GM04504 (cell line): ENCODE measurements at regions not wholly inside any gene's neighbourhood (a gene's known extent, or its start where the extent isn't known, plus 50 kb on each side); places are given as distances from the start of the nearest gene placed in this dataset.
"Not testable (repeated sequence)": the region's sequence is repeated elsewhere in the genome, so short reads cannot be mapped to it uniquely, and the experiment has no call there.

Experiments
- DNase-seq: peaks from one replicate; pipeline ENCODE4 v3.0.0-alpha.2; 2012; ENCODE audit warnings: low read depth

DNA sequence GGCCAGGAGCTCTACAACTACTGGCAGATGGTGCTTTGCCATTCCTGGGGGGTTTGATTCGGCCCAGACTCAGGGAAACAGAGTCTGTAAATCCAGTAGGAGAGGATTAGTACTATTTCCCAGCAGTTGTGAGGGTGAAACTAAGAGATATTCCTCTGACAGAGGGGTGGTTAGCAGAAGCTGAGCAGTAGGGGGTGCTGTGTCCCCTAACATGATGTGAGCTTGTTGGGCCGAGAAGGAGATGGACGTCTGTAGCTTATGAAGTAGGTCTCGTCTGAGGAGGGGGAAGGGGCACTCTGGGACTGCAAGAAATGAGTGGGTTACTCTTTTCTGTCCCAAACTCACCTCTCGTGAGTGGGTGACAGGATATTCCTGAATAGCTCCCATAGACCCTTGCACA is 179.2 kb upstream of the MBL2 start:
- no peak for DNase-seq

DNA sequence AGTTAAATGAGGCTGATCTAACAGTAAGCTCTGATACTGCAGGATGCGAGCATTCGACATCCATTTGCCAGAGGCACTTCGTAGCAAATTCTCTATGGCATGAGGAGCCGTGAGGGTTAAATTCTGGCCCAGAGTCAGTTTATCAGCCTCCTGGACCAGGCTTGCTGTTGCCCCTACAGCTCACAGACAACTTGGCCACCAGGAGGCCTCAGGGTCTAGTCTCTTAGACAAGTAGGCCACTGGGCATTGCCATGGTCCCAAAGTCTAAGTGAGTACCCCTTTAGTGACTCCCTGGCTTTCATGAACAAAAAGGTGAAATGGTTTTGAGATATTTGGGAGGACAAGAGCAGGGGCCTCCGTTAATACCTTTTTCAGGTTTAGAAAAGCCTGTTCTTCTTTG is 178.0 kb upstream of the MBL2 start:
- DNase-seq: no peak

DNA sequence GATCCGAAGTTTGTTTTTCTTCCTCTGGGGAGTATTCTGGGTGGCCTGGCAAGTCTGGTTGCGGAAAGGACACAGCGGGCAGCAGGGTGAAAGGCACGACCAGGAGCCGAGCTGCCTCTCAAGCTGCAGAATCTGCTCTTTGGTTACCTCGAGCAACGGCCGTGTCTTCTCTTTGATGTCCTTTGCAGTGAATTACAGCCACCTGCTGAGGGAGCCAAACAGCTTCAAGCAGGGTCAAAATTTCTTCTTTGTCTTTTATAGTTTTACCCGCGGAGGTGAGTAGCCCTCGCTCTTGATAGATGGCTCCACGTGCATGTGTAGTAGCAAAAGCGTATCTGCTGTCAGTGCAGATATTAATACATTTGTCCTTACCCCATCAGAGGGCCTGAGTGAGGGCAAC is 177.3 kb upstream of the MBL2 start:
- DNase-seq: no peak

DNA sequence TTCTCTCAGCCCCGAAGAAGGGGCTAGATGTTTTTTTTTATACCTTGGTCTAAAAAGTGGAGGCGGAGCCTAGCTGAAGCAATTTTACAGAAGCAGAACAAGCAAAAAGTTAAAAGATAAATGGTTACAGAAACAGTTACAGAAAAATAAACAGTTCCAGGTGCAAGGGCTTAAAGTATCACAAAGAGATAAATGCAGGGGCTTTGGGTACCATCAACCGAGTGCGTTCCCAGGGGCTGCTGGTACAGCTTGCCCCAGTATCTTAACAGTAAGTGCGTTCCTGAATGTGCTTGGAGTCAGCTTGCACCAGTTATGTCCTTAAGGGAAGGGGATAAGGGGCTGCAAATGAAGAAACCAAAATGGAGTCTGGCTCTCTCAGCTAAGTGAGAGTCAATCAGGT is 173.9 kb upstream of the MBL2 start:
- no peak for DNase-seq

DNA sequence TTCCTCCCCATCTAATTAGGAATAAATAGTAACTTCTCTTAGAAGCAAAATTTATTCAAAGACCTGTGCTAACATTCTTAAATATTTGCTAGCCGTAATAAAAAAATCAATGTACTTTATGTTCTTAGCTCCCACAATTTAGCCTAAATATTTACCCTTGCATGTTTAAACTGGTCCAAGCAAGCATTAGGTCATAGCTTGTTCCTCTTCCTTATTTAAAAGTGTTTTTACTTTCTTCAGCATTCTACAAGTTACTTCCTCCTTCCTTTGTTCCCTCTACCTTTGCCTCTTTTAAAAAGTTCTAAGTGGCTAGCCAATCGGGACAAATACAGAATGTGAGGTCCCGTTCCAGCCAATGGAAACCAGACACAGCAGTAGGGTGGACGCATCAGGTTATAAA is 172.9 kb upstream of the MBL2 start:
- not testable (repeated sequence) for DNase-seq

DNA sequence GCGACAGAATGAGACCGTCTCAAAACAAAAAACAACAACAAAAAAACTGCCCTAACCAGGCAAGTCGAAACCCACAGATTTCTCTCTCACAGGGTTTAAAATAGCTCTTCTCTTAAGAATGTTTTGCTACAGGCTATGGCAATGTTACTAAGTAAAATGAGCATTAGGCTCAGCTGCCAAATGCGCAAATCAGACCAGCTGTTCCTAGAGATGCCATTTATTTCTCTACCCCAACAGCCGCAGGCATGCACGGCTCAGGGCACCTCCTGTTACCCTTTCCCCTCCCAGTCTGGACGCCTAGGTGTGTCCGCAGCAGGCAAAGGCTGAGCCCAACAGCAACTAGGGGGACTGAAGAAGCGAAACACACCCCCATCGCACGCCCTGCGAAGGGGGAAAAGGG is 168.3 kb upstream of the MBL2 start:
- no peak for DNase-seq

DNA sequence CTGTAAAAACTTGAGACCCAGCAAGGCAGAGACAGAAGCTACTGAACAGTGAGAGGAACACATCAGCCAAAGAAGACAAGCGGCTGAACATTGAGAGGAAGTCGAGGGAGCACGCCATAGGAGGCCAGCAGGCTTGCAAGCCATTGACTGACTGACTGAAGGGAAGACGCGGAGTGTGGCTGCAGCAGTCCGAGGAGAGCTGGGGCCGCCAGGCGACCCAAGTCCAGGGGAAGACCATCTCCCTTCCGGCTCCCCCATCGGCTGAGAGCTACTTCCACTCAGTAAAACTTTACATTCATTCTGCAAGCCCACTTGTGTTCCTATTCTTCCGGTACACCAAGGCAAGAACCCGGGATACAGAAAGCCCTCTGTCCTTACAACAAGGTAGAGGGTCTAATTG is 167.3 kb upstream of the MBL2 start:
- no peak for DNase-seq

DNA sequence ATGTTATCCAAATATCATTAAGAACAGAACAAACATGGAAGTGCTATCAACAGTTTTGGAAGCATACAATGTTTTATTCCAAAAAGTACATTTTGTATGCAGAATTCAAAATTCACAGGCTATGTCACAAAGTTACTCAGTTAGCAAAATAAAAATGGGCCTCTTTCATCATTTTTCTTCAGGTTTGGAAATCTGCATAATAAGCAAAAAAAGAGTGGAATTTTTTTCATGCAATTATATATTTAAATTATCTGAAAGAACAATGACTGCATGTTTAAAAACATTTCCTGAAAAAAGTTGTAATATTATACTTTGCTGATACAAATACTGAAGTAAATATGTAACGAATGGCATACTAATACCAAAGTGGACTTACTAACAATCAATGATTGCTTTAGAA is 161.2 kb upstream of the MBL2 start:
- DNase-seq: no peak

DNA sequence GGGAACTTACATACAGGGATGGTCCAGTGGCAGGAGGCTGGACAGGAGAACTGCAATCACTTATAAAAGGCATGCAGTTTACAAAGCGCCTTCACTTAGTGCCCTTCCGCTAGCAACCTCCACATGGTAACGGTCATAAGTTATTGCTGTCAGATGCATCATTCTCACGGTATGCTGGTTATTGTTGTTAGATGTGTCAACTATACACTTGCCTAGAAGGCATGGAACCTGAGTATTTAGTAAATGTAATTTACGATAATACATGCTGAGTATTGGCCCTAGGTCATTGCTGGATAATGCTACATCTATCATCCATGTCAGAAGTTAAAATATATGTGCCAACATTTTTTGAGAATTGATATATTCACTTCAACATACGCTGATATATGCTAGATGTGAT is 155.1 kb upstream of the MBL2 start:
- no peak for DNase-seq

DNA sequence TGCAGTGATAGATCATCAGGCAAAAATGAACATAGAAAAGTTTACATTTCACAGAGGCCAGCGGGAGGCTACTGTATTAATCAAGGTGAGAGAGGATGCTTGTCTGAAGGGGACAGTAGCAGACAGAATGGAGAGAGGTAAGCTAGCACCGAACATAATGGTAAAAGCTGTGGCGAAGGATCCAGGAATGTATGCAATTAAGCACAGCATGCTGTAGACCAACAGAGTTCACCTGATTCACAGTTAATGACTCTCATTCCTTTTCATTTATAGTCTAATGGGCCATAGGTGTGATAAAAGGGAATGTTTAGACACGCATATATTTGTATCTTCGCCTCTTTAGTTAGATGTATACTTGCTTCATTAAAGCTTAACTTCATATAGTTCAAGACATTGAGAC is 150.9 kb upstream of the MBL2 start:
- no peak for DNase-seq

DNA sequence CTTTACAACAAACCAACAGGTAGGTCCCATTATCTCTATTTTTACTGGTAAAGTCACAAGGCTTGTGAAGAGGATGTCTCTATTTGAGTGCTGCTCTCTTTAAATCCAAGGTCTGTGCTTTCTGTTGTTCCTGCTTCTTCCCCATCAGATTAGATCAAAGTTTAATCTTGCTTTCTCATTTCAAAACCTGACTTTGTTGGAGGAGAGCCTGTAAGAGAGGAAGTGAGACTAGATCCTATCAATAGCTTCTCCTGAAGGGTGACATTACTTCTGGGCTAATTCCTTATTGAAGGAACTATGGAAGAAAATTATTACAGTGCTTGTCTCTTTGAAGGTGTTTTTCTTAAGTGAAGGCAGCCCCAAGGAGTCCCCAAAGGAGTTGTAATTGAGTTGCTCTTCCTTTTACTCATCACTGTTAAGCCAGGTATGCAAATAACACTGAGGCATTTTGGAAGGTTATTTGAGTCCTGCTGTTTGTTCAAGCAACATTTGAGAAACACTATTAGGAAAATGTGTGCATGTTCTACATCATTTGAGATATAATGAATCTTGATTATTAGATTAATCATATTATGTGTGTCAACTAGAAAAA is 146.2 kb upstream of the MBL2 start:
- DNase-seq: no peak

DNA sequence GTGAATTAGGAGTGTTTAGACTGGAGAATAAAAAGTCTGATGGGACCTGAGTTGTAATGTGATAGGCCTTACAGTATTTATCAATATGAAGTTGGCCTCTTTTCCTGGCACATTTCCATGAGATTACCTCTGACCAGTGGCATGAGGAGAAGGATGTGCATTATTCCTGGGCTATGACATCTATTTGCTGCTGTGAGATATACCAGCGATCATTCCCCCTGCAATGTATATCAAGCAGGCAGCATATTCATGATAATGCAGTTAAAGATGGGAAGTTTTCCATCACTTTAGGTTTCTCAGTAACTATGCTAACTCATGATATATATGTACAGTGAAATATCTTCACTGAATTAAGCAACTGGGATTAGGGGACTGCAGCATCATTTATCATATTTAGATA is 142.8 kb upstream of the MBL2 start:
- no peak for DNase-seq

DNA sequence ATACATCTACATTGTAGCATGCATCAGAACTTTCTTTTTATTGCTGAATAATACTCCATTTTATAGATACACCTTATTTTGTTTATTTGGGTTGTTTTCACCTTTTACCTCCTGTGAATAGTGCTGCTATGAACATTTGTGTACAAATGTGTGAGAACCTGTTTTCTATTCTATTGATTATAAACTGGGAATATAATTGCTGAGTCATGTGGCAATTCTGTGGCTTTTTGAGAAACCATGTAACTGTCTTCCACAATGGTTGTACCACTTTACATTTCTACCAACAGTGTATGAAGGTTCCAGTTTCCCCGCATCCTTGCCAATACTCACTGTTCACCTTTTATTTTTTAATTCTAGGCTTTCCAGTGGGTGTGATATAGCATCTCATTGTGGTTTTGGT is 138.6 kb upstream of the MBL2 start:
- no peak for DNase-seq

DNA sequence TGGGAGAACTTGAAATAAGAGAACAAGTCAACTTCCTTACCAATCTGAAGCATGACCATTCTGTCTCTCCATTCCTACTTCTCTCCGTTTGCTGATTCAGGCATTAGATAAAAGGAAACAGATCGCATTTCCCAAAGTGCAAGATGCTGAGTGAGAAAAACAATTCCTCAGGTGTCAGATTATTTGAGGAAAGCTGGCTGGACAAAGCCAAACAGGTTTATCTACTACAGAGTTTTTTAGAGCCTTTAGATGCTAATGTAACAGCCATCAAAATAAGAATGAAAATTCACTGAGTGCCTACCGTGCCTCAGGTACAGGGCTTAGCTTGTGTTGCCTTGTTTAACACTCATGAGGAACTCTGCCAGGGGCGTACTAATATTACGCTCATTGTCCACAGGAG is 135.9 kb upstream of the MBL2 start:
- no peak for DNase-seq

DNA sequence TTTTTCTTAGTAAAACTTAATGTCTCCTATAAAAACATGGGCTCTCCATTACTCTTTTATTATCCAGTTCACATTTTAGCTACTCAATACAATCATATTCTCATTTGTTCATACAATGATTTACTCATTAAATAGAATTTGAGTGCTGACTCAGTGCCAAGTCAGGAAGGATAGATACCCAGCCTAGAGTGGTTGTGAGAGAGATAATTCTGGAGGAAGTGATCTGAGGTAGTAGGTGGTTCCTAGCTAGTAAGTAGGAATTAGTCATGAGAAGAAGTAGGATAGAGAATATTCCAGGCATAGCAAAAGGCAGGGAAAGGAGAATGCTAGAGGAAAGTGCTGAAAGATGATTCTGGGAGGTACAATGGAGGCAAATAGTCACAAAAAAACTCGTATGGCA is 133.5 kb upstream of the MBL2 start:
- DNase-seq: no peak

DNA sequence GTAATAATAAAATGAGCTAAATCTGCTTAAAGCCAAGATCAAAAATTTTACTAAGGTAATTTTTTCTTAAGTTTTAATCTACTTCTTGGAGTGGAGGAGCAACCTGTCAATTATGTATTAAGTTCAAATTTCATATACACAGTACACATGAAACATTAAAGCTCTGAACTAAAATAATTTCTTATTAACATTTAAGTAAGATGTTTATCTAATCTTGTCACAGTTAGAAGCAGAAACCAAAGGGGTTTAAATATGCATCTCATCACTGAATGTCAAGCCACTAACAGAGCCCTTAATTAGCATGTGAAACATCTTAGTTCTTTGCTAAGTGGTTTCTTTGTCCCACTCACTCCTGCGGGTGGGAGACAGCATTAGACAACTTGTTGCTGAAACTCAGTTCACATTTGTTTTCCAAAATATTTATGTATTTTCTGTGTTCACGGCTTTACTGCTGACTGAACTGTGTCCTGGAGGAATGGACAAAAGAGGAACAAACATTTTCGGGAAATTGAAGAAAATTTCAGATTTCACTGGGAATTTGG is 130.9 kb upstream of the MBL2 start:
- no peak for DNase-seq

DNA sequence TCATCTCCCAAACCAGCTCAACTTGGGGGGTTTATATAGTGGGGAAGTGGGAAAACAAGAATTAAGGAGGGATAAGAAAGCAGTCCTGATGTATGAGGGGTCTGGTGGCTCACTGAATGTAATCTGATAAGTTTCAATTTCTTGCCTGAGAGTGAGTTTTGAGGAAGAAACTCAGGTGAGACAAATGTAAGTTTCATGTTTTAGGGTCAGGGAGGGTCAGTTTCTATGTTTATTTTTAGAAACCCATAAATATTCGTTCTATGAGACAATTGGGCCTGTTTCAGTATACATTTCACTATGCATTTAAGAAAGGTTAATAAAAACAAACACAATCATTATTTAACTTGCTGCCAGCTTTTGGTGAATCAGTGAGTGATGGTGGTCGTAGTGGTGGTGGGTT is 128.0 kb upstream of the MBL2 start:
- no peak for DNase-seq

DNA sequence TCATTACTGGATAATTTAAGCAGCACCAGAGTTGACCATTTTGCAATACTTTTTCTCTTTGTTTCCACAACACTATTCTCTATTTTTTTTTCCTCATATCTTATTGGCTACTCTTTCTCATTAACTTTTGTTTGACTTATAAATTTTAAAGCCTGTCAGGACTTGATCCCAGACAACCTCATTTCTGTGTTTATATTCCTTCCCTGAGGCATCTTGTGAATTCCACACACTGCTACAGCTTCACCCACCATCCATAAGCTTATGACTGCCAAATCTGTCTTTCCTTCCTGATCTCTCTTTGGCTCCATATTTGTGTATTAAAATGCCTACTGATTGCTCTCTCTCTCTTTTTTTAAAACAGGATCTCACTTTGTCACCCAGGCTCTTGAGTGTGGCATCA is 124.6 kb upstream of the MBL2 start:
- DNase-seq: no peak

DNA sequence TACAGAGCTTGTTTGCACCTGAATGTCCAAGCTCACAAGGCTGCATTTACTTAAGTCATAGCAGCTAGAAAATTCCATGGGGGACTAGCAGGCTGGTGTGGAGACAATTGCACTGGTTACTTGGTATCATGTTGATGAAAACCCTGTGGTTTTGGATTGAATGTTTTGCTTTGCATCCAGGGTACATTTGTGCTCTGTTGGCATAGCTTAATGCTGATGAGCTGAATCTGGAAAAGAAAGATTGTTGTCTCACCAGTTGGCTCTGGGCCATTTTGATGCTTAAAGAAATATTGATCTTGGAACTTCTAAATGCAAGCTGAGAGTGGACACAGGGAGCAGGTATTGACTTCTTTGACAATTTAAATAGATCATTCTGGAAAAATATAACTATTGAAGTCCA is 122.5 kb upstream of the MBL2 start:
- DNase-seq: no peak

DNA sequence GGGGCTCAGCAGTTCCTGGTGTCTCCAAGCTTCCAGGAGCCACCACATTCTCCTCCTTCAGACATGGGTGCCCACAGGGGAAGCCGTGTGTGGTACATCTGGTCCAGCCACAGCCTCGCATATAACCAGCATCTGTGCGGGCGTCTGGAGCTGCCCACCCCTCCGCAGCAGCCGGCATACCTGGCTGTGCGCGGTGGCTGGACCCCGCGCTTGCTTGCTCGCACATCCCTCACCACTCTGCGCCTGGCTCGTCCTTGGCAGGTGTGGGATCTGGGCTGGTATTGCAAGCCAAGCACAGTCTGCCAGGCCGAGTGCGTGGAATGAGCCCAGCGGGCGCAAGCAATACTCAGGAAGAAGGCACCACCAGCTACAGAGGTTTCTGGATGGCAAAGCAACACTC is 117.7 kb upstream of the MBL2 start:
- no peak for DNase-seq

DNA sequence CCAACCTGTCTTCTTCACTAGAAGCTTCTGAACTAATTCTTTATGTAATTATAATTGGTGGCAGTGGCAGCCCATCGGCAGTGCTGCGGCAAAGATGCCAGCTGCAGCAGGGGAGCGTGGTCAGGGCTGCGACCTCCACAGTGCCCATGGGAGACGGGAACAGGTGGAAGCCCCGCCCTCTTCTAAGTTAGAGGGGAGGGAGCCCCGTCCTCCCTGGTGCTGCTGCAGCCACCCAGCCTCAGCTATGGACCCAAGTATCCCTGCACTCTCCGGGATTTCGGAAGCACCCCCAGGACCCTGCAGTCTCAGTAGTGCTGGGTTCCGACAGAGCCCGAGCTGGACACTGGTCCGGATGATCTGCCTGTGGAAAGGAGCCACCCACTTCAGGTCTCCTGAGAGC is 117.0 kb upstream of the MBL2 start:
- DNase-seq: no peak

DNA sequence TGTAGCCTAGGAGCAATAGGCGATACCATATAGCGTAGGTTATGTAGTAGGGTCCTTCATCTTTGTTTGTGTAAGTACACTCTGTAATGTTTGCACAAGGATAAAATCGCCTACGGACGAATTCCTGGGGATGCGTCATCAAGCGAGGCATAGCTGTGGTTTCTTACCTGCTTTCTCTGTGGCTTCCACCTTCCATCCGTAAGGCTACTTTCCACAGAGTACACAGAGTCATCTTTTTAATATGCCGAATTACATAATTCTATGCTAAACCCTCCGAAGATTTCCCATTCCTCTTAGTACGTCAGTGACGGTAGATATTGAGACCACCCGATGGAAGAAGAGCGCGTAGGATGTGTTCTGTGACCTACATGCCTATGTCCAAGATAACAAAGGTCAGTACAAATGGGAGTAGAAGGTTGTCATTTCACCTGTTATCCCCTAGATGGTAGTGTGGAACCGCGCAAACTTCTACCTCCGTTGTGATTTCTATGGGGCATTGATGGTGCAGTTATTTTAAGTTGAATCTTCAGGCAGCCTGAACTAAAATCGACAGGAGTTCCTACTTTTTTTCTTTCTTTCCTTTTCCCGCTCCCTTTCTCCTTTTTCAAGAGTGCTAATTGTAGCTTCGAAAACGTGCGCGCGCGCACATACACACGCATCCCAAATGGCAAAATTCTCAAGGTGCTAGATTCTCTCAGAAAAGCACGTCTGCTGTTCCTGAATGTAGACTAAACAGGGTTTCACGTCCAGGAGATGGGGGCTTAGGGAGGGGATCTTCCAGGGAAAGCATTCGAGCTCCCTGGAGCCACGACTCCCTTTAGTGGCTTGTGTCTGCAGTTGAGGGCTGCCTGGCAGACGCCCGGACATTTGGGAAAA is 111.7 kb upstream of the MBL2 start:
- DNase-seq: peak; percentile 34

DNA sequence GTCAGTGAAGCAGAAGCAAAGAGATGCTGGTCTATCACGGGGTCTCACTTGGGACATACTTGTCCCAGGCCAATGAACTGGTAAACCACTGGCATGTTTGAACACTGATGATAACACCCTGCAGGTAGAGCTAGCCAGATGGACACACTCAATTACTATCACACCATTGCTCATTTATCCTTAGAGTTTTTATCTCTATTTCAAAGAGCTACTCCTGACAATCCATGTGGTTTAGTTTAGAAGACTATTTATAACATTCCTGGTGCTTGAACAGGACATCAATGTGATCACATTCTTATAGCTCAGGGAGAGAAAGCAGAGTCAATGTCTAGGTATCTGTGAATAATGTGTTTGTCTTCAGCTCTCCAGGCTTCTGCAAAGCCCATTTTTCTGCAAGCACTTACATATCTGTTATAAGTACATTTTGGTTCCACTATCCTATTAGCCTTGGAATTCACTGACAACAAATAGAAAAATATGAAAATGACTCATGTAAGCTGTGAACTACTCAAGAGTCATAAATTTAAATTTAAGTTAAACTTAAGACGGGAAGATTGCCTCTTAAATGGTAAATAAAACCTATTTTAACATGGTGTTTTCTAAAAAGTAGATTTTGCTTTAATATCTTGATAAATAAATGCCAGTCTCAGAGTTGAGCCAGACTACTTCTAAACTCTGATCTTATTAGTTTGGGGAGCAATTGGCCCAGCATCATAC is 106.7 kb upstream of the MBL2 start:
- peak; percentile 12 for DNase-seq
